Neuronal stem cell (in vitro differentiated cells): ENCODE measurements at regions not wholly inside any gene's neighbourhood (a gene's known extent, or its start where the extent isn't known, plus 50 kb on each side); places are given as distances from the start of the nearest gene placed in this dataset.

ENCODE experiments used
- DNase-seq: peaks from one replicate; pipeline ENCODE4 v3.0.0-alpha.2; 2013; ENCODE audit warnings: low spot score
- H2AFZ ChIP-seq: one replicate; pipeline ENCODE4 v1.6.1; 2013; ENCODE audit warnings: mild to moderate bottlenecking, low read length, inconsistent platforms
- H2AK5ac ChIP-seq: 2 replicates; pipeline ENCODE4 v1.6.1; 2013; ENCODE audit warnings: low read depth, mild to moderate bottlenecking, inconsistent platforms, low read length, moderate library complexity, mixed read lengths
- H2BK120ac ChIP-seq: 2 replicates; pipeline ENCODE4 v1.6.1; 2013; ENCODE audit warnings: low read depth, mild to moderate bottlenecking, inconsistent platforms, low read length, moderate library complexity, mixed read lengths
- H2BK12ac ChIP-seq: one replicate; pipeline ENCODE4 v1.6.1; 2013; ENCODE audit warnings: low read length, inconsistent platforms
- H2BK15ac ChIP-seq: 2 replicates; pipeline ENCODE4 v1.6.1; 2013; ENCODE audit warnings: mild to moderate bottlenecking, low read length, inconsistent platforms, mixed read lengths
- H2BK5ac ChIP-seq: one replicate; pipeline ENCODE4 v1.6.1; 2013; ENCODE audit warnings: inconsistent platforms, mild to moderate bottlenecking, low read length, moderate library complexity
- H3K14ac ChIP-seq: one replicate; pipeline ENCODE4 v1.6.1; 2013; ENCODE audit warnings: low read length, inconsistent platforms
- H3K18ac ChIP-seq: 2 replicates; pipeline ENCODE4 v1.6.1; 2013; ENCODE audit warnings: low read length, inconsistent platforms
- H3K23ac ChIP-seq: 2 replicates; pipeline ENCODE4 v1.6.1; 2013; ENCODE audit warnings: low read depth, mild to moderate bottlenecking, mixed read lengths, low read length, inconsistent platforms; ENCODE audit not compliant: poor library complexity
- H3K27ac ChIP-seq: replicated peaks from 3 replicates; pipeline ENCODE4 v1.5.1; 2013; ENCODE audit warnings: low read length, inconsistent platforms
- H3K27me3 ChIP-seq, 3 experiments: 2 replicates each; pipeline ENCODE4 v1.6.1; 2013; ENCODE audit warnings: low read length in 3 of 3, mild to moderate bottlenecking in 2 of 3, inconsistent platforms in 1 of 3, low read depth in 1 of 3, mixed read lengths in 1 of 3, moderate library complexity in 1 of 3; ENCODE audit not compliant: control insufficient read depth in 3 of 3, insufficient read depth in 3 of 3
- H3K36me3 ChIP-seq, 2 donors: replicated peaks in 1 of 2; 2 replicates each; pipeline ENCODE4 v1.6.1; 2013; ENCODE audit warnings: low read length in 2 of 2; ENCODE audit not compliant: control insufficient read depth in 2 of 2, insufficient read depth in 2 of 2
- H3K4ac ChIP-seq: 2 replicates; pipeline ENCODE4 v1.6.1; 2013; ENCODE audit warnings: inconsistent platforms, mild to moderate bottlenecking, low read length, moderate library complexity
- H3K4me1 ChIP-seq, 2 donors: 1 replicate in 1 of 2; 2 replicates in 1 of 2; pipeline ENCODE4 v1.6.1; 2013; ENCODE audit warnings: low read length in 2 of 2, low read depth in 1 of 2; ENCODE audit not compliant: control insufficient read depth in 2 of 2, insufficient read depth in 1 of 2
- H3K4me2 ChIP-seq: one replicate; pipeline ENCODE4 v1.6.1; 2013; ENCODE audit warnings: mild to moderate bottlenecking, low read length, inconsistent platforms; ENCODE audit not compliant: insufficient read depth, poor library complexity, severe bottlenecking
- H3K4me3 ChIP-seq, 2 donors: 2 replicates each; pipeline ENCODE4 v1.5.1; 2013; ENCODE audit warnings: low read length in 2 of 2, mild to moderate bottlenecking in 2 of 2, inconsistent platforms in 1 of 2, moderate library complexity in 1 of 2
- H3K79me1 ChIP-seq: one replicate; pipeline ENCODE4 v1.6.1; 2013; ENCODE audit warnings: low read depth, mild to moderate bottlenecking, inconsistent platforms, low read length, moderate library complexity
- H3K9ac ChIP-seq: one replicate; pipeline ENCODE4 v1.6.1; 2013; ENCODE audit warnings: mild to moderate bottlenecking, low read depth, low read length, inconsistent platforms; ENCODE audit not compliant: poor library complexity
- H3K9me3 ChIP-seq, 2 donors: replicated peaks in 1 of 2; 2 replicates each; pipeline versions ENCODE3 to v1.6.1; 2013; ENCODE audit warnings: low read length in 2 of 2, mild to moderate bottlenecking in 2 of 2, inconsistent platforms in 1 of 2, low read depth in 1 of 2, mixed read lengths in 1 of 2, moderate library complexity in 1 of 2; ENCODE audit not compliant: control insufficient read depth in 2 of 2, insufficient read depth in 1 of 2
- H4K8ac ChIP-seq: one replicate; pipeline ENCODE4 v1.6.1; 2013; ENCODE audit warnings: low read depth, mild to moderate bottlenecking, inconsistent platforms, low read length, moderate library complexity
- H4K91ac ChIP-seq: one replicate; pipeline ENCODE4 v1.6.1; 2013; ENCODE audit warnings: low read length, low read depth, mild to moderate bottlenecking, inconsistent platforms; ENCODE audit not compliant: poor library complexity
- WGBS, 2 donors: extraction: QIAGEN DNeasy Blood & Tissue Kit; methylation state at CpG; one replicate each; pipeline ENCODE4 v1.1.7; 2013; ENCODE audit warnings: missing lambda C conversion rate in 2 of 2, mixed read lengths in 1 of 2; ENCODE audit not compliant: insufficient read length in 2 of 2, insufficient replicate concordance in 1 of 2; ENCODE audit errors: extremely low coverage in 2 of 2; 5-methylcytosine and 5-hydroxymethylcytosine counted together

- Histone ChIP-seq H3K18ac (no peak overlapping the region), H2AFZ (no peak overlapping the region), H2BK5ac (no peak overlapping the region), H3K9me3 (no peaks in the 10 kb centered on the region), H2BK12ac (no peak overlapping the region), H3K9ac (no peak overlapping the region), H2AK5ac (no peak overlapping the region), H3K4me2 (no peak overlapping the region), H3K4me1 (peaks cover 0 to 1% of the 10 kb centered on the region in 2 donors), H4K8ac (no peak overlapping the region), H4K91ac (no peak overlapping the region), H3K27me3 (peaks cover 0 to 19% (median 0%) of the 10 kb centered on the region in 3 experiments), H3K14ac (no peak overlapping the region), H2BK15ac (no peak overlapping the region), H2BK120ac (no peak overlapping the region), H3K23ac (no peak overlapping the region), H3K27ac (no peak overlapping the region), H3K4me3 (no peak overlapping the region), H3K36me3 (no peaks in the 10 kb centered on the region), H3K79me1 (no peaks in the 10 kb centered on the region), H3K4ac (no peak overlapping the region)
- no peak for DNase-seq
- no CpG with 5 or more reads among the region's 8 CpGs for WGBS, 2 donors
Measured at GRCh38 chr3:45329761-45330305, 58.5 kb upstream of the LARS2 start.

GRCh38 chr3:45330510-45331295 is 57.7 kb upstream of the LARS2 start:
- Histone ChIP-seq H3K18ac (no peak overlapping the region), H3K27ac (no peak overlapping the region), H3K4me1 (peaks cover 0 to 1% of the 10 kb centered on the region in 2 donors), H3K9me3 (no peaks in the 10 kb centered on the region), H4K8ac (no peak overlapping the region), H3K27me3 (peaks cover 0 to 19% (median 0%) of the 10 kb centered on the region in 3 experiments), H3K4me3 (no peak overlapping the region), H3K9ac (no peak overlapping the region), H3K14ac (no peak overlapping the region), H3K4ac (no peak overlapping the region), H2AFZ (no peak overlapping the region), H3K23ac (no peak overlapping the region), H2AK5ac (no peak overlapping the region), H3K79me1 (no peaks in the 10 kb centered on the region), H2BK15ac (no peak overlapping the region), H2BK5ac (no peak overlapping the region), H2BK12ac (no peak overlapping the region), H3K36me3 (no peaks in the 10 kb centered on the region), H4K91ac (no peak overlapping the region), H2BK120ac (no peak overlapping the region), H3K4me2 (no peak overlapping the region)
- no peak for DNase-seq
- no CpG with 5 or more reads among the region's 5 CpGs for WGBS, 2 donors

GRCh38 chr3:45332493-45332892 is 55.9 kb upstream of the LARS2 start:
- Histone ChIP-seq H2AK5ac (no peak overlapping the region), H3K79me1 (no peaks in the 10 kb centered on the region), H4K91ac (no peak overlapping the region), H2AFZ (no peak overlapping the region), H3K4me1 (peaks cover 0 to 1% of the 10 kb centered on the region in 2 donors), H3K9me3 (no peaks in the 10 kb centered on the region), H3K18ac (no peak overlapping the region), H3K4me2 (no peak overlapping the region), H4K8ac (no peak overlapping the region), H3K27me3 (peaks cover 0 to 24% (median 0%) of the 10 kb centered on the region in 3 experiments), H2BK12ac (no peak overlapping the region), H3K4ac (no peak overlapping the region), H3K14ac (no peak overlapping the region), H3K23ac (no peak overlapping the region), H3K27ac (no peak overlapping the region), H3K9ac (no peak overlapping the region), H3K36me3 (no peaks in the 10 kb centered on the region), H3K4me3 (no peak overlapping the region), H2BK15ac (no peak overlapping the region), H2BK5ac (no peak overlapping the region), H2BK120ac (no peak overlapping the region)
- WGBS, 2 donors = no CpG with 5 or more reads among the region's 6 CpGs
- DNase-seq = no peak

GRCh38 chr3:45332901-45333407 is 55.4 kb upstream of the LARS2 start:
- no peak overlapping the region for H2AK5ac ChIP-seq
- peaks cover 0 to 24% (median 0%) of the 10 kb centered on the region in 3 experiments for H3K27me3 ChIP-seq
- WGBS, 2 donors = no CpG with 5 or more reads among the region's 4 CpGs
- H3K14ac ChIP-seq = no peak overlapping the region
- H3K4ac ChIP-seq = no peak overlapping the region
- H3K4me2 ChIP-seq = no peak overlapping the region
- H3K36me3 ChIP-seq = no peaks in the 10 kb centered on the region
- no peak overlapping the region for H4K8ac ChIP-seq
- peaks cover 1 to 2% of the 10 kb centered on the region in 2 donors for H3K4me1 ChIP-seq
- H4K91ac ChIP-seq = no peak overlapping the region
- no peak overlapping the region for H2AFZ ChIP-seq
- no peaks in the 10 kb centered on the region for H3K79me1 ChIP-seq
- H3K23ac ChIP-seq = no peak overlapping the region
- H2BK12ac ChIP-seq = no peak overlapping the region
- no peak overlapping the region for H3K4me3 ChIP-seq
- H3K9ac ChIP-seq = no peak overlapping the region
- H3K18ac ChIP-seq = no peak overlapping the region
- no peak overlapping the region for H3K27ac ChIP-seq
- no peaks in the 10 kb centered on the region for H3K9me3 ChIP-seq
- DNase-seq = no peak
- H2BK15ac ChIP-seq = no peak overlapping the region
- H2BK120ac ChIP-seq = no peak overlapping the region
- H2BK5ac ChIP-seq = no peak overlapping the region
